ENCODE measurements at regions not wholly inside any gene's neighbourhood (a gene's known extent, or its start where the extent isn't known, plus 50 kb on each side); places are given as distances from the start of the nearest gene placed in this dataset.

DNA sequence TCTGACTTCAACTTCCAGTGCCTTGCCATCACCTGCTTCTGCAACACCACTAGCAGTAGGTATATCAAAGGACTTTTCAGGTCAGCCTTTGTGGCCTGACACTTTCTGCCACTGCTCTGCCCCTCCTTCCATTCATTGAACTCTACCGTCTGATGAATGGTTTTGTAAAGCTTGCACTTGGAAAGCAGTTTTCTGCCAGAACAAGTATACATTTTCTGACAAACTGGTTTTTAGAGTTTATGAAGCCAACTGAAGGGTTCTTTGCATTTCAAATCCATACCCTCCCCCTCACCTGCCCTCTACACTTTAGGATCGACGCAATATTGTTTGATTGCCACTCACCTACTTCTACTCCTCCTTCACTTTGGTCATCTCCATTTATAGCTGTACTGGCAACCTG lies 603.1 kb downstream of the HACE1 start:
- Histone ChIP-seq H3K4me1 (ENCODE audit: low read depth, poor library complexity, severe bottlenecking) (no peaks in the 10 kb centered on the region), H3K79me2 (ENCODE audit: insufficient read depth, low read depth) (no peaks in the 10 kb centered on the region), H4K20me1 (ENCODE audit: insufficient read depth) (no peaks in the 10 kb centered on the region), H2AFZ (ENCODE audit: low read depth) (no peak overlapping the region), H3K4me3 (IDR thresholded peaks at IDR 0.05; ENCODE audit: insufficient read depth, low read depth, low read length) (no peak overlapping the region), H3K9ac (no peak overlapping the region), H3K36me3 (ENCODE audit: insufficient read depth) (no peaks in the 10 kb centered on the region), H3K4me2 (no peak overlapping the region), H3K27me3 (ENCODE audit: insufficient read depth, low read depth) (no peaks in the 10 kb centered on the region), H3K27ac (no peak overlapping the region)
- TF ChIP-seq, protein P1, sequence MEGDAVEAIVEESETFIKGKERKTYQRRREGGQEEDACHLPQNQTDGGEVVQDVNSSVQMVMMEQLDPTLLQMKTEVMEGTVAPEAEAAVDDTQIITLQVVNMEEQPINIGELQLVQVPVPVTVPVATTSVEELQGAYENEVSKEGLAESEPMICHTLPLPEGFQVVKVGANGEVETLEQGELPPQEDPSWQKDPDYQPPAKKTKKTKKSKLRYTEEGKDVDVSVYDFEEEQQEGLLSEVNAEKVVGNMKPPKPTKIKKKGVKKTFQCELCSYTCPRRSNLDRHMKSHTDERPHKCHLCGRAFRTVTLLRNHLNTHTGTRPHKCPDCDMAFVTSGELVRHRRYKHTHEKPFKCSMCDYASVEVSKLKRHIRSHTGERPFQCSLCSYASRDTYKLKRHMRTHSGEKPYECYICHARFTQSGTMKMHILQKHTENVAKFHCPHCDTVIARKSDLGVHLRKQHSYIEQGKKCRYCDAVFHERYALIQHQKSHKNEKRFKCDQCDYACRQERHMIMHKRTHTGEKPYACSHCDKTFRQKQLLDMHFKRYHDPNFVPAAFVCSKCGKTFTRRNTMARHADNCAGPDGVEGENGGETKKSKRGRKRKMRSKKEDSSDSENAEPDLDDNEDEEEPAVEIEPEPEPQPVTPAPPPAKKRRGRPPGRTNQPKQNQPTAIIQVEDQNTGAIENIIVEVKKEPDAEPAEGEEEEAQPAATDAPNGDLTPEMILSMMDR (conservative IDR thresholded peaks at IDR 0.05; ENCODE audit: low read depth, low read length) = no peak

DNA sequence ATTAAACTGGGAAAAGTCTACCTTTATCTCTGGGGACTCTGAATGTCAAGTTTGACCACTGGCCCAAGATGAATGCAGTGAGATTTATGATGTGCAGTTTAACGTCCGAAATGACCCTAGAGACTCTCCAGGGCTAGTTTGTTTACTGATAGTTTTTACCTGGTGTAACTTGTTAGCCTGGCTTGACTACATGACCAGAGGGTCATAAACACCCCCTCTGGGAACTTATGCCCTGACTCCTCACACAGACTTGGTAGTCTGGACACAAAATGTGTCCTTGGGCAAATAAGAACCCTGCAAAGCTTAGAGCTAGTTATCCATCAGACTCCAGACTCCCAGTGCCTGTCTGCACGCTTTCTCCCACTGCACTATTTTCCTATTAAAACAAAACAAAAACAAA lies 606.5 kb downstream of the HACE1 start:
- Histone ChIP-seq H3K4me1 (ENCODE audit: low read depth, poor library complexity, severe bottlenecking) (no peaks in the 10 kb centered on the region), H3K36me3 (ENCODE audit: insufficient read depth) (no peaks in the 10 kb centered on the region), H2AFZ (ENCODE audit: low read depth) (no peak overlapping the region), H3K9ac (no peak overlapping the region), H3K4me3 (IDR thresholded peaks at IDR 0.05; ENCODE audit: insufficient read depth, low read depth, low read length) (no peak overlapping the region), H4K20me1 (ENCODE audit: insufficient read depth) (no peaks in the 10 kb centered on the region), H3K4me2 (no peak overlapping the region), H3K79me2 (ENCODE audit: insufficient read depth, low read depth) (no peaks in the 10 kb centered on the region), H3K27me3 (ENCODE audit: insufficient read depth, low read depth) (no peaks in the 10 kb centered on the region), H3K27ac (no peak overlapping the region)
- TF ChIP-seq, protein P1 (conservative IDR thresholded peaks at IDR 0.05; ENCODE audit: low read depth, low read length) = no peak

DNA sequence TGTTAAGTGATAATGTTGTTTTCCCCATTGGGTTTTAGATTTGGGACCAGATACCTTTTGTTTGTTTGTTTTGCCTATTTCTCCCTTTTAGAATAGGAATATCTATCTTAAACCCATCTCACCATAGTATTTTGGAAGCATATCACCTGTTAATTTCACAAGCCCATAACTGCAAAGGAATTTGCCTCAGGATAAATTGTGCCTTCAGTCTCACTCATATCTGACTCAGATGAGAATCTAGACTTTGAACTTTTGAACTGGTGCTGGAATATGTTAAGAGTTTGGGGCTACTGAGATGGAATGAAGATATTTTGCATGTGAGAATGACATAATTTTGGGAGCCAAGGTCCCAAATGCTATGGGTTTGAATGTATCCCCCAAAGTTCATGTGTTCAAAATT lies 607.4 kb downstream of the HACE1 start:
- Histone ChIP-seq H3K4me3 (IDR thresholded peaks at IDR 0.05; ENCODE audit: insufficient read depth, low read depth, low read length) (no peak overlapping the region), H3K27ac (no peak overlapping the region), H3K4me2 (no peak overlapping the region), H3K9ac (no peak overlapping the region), H3K4me1 (ENCODE audit: low read depth, poor library complexity, severe bottlenecking) (no peaks in the 10 kb centered on the region), H2AFZ (ENCODE audit: low read depth) (no peak overlapping the region), H3K36me3 (ENCODE audit: insufficient read depth) (no peaks in the 10 kb centered on the region), H4K20me1 (ENCODE audit: insufficient read depth) (no peaks in the 10 kb centered on the region), H3K27me3 (ENCODE audit: insufficient read depth, low read depth) (no peaks in the 10 kb centered on the region), H3K79me2 (ENCODE audit: insufficient read depth, low read depth) (no peaks in the 10 kb centered on the region)
- TF ChIP-seq, protein P1 (conservative IDR thresholded peaks at IDR 0.05; ENCODE audit: low read depth, low read length) = no peak

DNA sequence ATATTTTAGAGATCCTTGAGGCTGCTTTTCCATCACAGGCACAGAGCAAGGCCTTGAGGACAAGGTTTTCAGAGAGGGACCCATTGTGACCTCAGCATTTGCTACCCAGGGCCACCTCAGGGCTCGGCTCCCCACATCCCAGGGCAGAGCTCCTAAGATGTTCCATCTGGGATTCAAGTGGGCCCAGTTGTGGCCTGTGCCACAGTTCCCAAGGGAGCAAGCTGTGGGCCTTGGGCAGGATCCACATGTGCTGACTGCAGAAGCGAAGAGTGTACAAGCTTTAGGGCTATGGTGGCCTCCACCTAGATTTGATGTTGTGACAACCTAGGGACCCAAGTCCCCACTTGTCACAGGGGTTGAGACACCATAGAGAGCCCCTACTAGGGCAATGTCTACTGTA lies 608.1 kb downstream of the HACE1 start:
- Histone ChIP-seq H3K4me1 (ENCODE audit: low read depth, poor library complexity, severe bottlenecking) (no peaks in the 10 kb centered on the region), H3K27ac (no peak overlapping the region), H3K4me3 (IDR thresholded peaks at IDR 0.05; ENCODE audit: insufficient read depth, low read depth, low read length) (no peak overlapping the region), H3K9ac (no peak overlapping the region), H2AFZ (ENCODE audit: low read depth) (no peak overlapping the region), H3K36me3 (ENCODE audit: insufficient read depth) (no peaks in the 10 kb centered on the region), H3K27me3 (ENCODE audit: insufficient read depth, low read depth) (no peaks in the 10 kb centered on the region), H3K4me2 (no peak overlapping the region), H3K79me2 (ENCODE audit: insufficient read depth, low read depth) (no peaks in the 10 kb centered on the region), H4K20me1 (ENCODE audit: insufficient read depth) (no peaks in the 10 kb centered on the region)
- TF ChIP-seq, protein P1 (conservative IDR thresholded peaks at IDR 0.05; ENCODE audit: low read depth, low read length) = no peak

DNA sequence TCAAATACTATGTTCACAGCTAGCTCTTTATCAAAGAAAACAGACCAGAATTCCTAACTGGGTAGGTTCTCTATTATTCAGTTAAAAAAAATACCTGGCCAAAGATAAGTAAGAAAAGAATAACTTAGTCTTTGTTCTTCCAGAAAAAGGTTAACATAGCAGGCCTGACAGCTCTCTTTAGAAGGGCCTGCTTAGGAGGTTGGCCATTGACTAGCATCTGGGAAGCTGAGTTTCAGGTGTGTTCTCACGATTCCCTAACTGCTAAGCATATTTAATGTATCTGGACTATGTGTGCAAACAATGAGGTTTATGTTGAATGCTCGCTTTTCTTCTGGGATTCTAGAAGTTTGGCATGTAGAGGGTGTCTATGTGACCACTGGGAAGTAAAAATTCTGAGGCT lies 618.9 kb downstream of the HACE1 start:
- no peaks in the 10 kb centered on the region for H3K4me1 ChIP-seq (ENCODE audit: low read depth, poor library complexity, severe bottlenecking)
- H3K9ac ChIP-seq = no peak overlapping the region
- H3K27me3 ChIP-seq (ENCODE audit: insufficient read depth, low read depth) = no peaks in the 10 kb centered on the region
- no peak overlapping the region for H3K27ac ChIP-seq
- no peaks in the 10 kb centered on the region for H3K79me2 ChIP-seq (ENCODE audit: insufficient read depth, low read depth)
- no peaks in the 10 kb centered on the region for H3K36me3 ChIP-seq (ENCODE audit: insufficient read depth)
- H2AFZ ChIP-seq (ENCODE audit: low read depth) = no peak overlapping the region
- no peak overlapping the region for H3K4me2 ChIP-seq
- H4K20me1 ChIP-seq (ENCODE audit: insufficient read depth) = no peaks in the 10 kb centered on the region
- TF ChIP-seq, protein P1 (conservative IDR thresholded peaks at IDR 0.05; ENCODE audit: low read depth, low read length) = no peak
- H3K4me3 ChIP-seq (IDR thresholded peaks at IDR 0.05; ENCODE audit: insufficient read depth, low read depth, low read length) = no peak overlapping the region
